Spinal cord (tissue), 9 donors: ENCODE measurements at regions not wholly inside any gene's neighbourhood (a gene's known extent, or its start where the extent isn't known, plus 50 kb on each side); places are given as distances from the start of the nearest gene placed in this dataset.
A peak's percentile ranks its signal among the peaks of the same experiment; 100 is the strongest.
"Not testable (repeated sequence)": the region's sequence is repeated elsewhere in the genome, so short reads cannot be mapped to it uniquely, and the experiment has no call there.

Source experiments
- DNase-seq, 6 donors: peaks; one replicate each; pipeline versions ENCODE4 v3.0.0 to v3.0.0-alpha.2; 2013 to 2015; ENCODE audit warnings: low spot score in 6 of 6, low read depth in 4 of 6
- H3K27ac ChIP-seq: one replicate; pipeline ENCODE4 v1.5.1; 2013; ENCODE audit warnings: low read depth, low read length, control low read depth
- H3K27me3 ChIP-seq: one replicate; pipeline ENCODE4 v1.6.1; 2013; ENCODE audit warnings: low read length; ENCODE audit not compliant: control insufficient read depth, insufficient read depth
- H3K36me3 ChIP-seq: one replicate; pipeline ENCODE4 v1.6.1; 2013; ENCODE audit warnings: low read length; ENCODE audit not compliant: control insufficient read depth, insufficient read depth
- H3K4me1 ChIP-seq: one replicate; pipeline ENCODE4 v1.6.1; 2013; ENCODE audit warnings: low read length; ENCODE audit not compliant: control insufficient read depth, insufficient read depth
- H3K4me3 ChIP-seq: one replicate; pipeline ENCODE4 v1.5.1; 2013; ENCODE audit warnings: low read depth, low read length, control low read depth
- H3K9me3 ChIP-seq: one replicate; pipeline ENCODE4 v1.6.1; 2013; ENCODE audit warnings: low read length; ENCODE audit not compliant: control insufficient read depth, insufficient read depth
- WGBS: methylation state at CpG from one replicate; pipeline ENCODE4 v1.1.5; 2013; ENCODE audit warnings: missing lambda C conversion rate; ENCODE audit not compliant: insufficient coverage; 5-methylcytosine and 5-hydroxymethylcytosine counted together
- donor health status: healthy.

- Histone ChIP-seq H3K27me3 (no peaks in the 10 kb centered on the region), H3K4me1 (no peaks in the 10 kb centered on the region), H3K36me3 (no peaks in the 10 kb centered on the region), H3K4me3 (no peak overlapping the region), H3K9me3 (no peaks in the 10 kb centered on the region), H3K27ac (no peak overlapping the region)
- DNase-seq: no peak
- 91% methylated on average over 6 of the region's 13 CpGs for WGBS
Observed at GRCh38 chr21:38088916-38089762, 167.7 kb upstream of the KCNJ15 start.

GRCh38 chr21:38089763-38090046, 167.1 kb upstream of the KCNJ15 start:
- Histone ChIP-seq H3K9me3 (no peaks in the 10 kb centered on the region), H3K4me1 (no peaks in the 10 kb centered on the region), H3K36me3 (no peaks in the 10 kb centered on the region), H3K27me3 (no peaks in the 10 kb centered on the region), H3K4me3 (no peak overlapping the region), H3K27ac (no peak overlapping the region)
- DNase-seq: no peak
- WGBS: 80% methylated on average over 3 of the region's 6 CpGs

- DNase-seq, H3K27ac ChIP-seq, H3K4me1 ChIP-seq, H3K36me3 ChIP-seq, H3K27me3 ChIP-seq, H3K9me3 ChIP-seq, H3K4me3 ChIP-seq: not testable (repeated sequence)
- WGBS: no CpG with 5 or more reads among the region's 2 CpGs
Observed at GRCh38 chr21:38091061-38091460, 165.7 kb upstream of the KCNJ15 start.

GRCh38 chr21:38092051-38092450, 164.7 kb upstream of the KCNJ15 start:
- Histone ChIP-seq H3K27ac (no peak overlapping the region), H3K27me3 (no peaks in the 10 kb centered on the region), H3K4me3 (no peak overlapping the region), H3K4me1 (no peaks in the 10 kb centered on the region), H3K36me3 (no peaks in the 10 kb centered on the region), H3K9me3 (no peaks in the 10 kb centered on the region)
- peak in 5 of 6 donors; percentile 41 to 96 (median 67) for DNase-seq
- 5% methylated on average over 5 of the region's 6 CpGs for WGBS

GRCh38 chr21:38095220-38095619, 161.6 kb upstream of the KCNJ15 start:
- no peaks in the 10 kb centered on the region for H3K27me3 ChIP-seq
- no peak for DNase-seq
- H3K4me3 ChIP-seq: no peak overlapping the region
- no peaks in the 10 kb centered on the region for H3K4me1 ChIP-seq
- 92% methylated on average over 2 of the region's 5 CpGs for WGBS
- no peaks in the 10 kb centered on the region for H3K36me3 ChIP-seq
- no peak overlapping the region for H3K27ac ChIP-seq
- peaks cover 2% of the 10 kb centered on the region for H3K9me3 ChIP-seq

- Histone ChIP-seq H3K9me3 (peaks cover 2% of the 10 kb centered on the region), H3K4me1 (no peaks in the 10 kb centered on the region), H3K27ac (no peak overlapping the region), H3K27me3 (no peaks in the 10 kb centered on the region), H3K36me3 (no peaks in the 10 kb centered on the region), H3K4me3 (no peak overlapping the region)
- no peak for DNase-seq
Observed at GRCh38 chr21:38097789-38098188, 159.0 kb upstream of the KCNJ15 start.

- H3K36me3 ChIP-seq: no peaks in the 10 kb centered on the region
- H3K27ac ChIP-seq: no peak overlapping the region
- H3K4me3 ChIP-seq: no peak overlapping the region
- no CpG with 5 or more reads among the region's 3 CpGs for WGBS
- H3K4me1 ChIP-seq: no peaks in the 10 kb centered on the region
- H3K9me3 ChIP-seq: no peaks in the 10 kb centered on the region
- no peak for DNase-seq
- no peaks in the 10 kb centered on the region for H3K27me3 ChIP-seq
Observed at GRCh38 chr21:38112219-38112789, 144.5 kb upstream of the KCNJ15 start.

- WGBS: 100% methylated on average over 1 of the region's 2 CpGs
- DNase-seq: no peak
- Histone ChIP-seq H3K27ac (no peak overlapping the region), H3K4me3 (no peak overlapping the region), H3K27me3 (no peaks in the 10 kb centered on the region), H3K9me3 (no peaks in the 10 kb centered on the region), H3K36me3 (no peaks in the 10 kb centered on the region), H3K4me1 (no peaks in the 10 kb centered on the region)
Observed at GRCh38 chr21:38114717-38115333, 142.0 kb upstream of the KCNJ15 start.

GRCh38 chr21:38115870-38116269, 140.9 kb upstream of the KCNJ15 start:
- no peaks in the 10 kb centered on the region for H3K27me3 ChIP-seq
- no peaks in the 10 kb centered on the region for H3K4me1 ChIP-seq
- H3K9me3 ChIP-seq: no peaks in the 10 kb centered on the region
- WGBS: 92% methylated on average over 2 of the region's 3 CpGs
- no peak overlapping the region for H3K27ac ChIP-seq
- DNase-seq: no peak
- no peak overlapping the region for H3K4me3 ChIP-seq
- H3K36me3 ChIP-seq: no peaks in the 10 kb centered on the region

- no peak for DNase-seq
- H3K27ac ChIP-seq: no peak overlapping the region
- no peaks in the 10 kb centered on the region for H3K27me3 ChIP-seq
- no peaks in the 10 kb centered on the region for H3K36me3 ChIP-seq
- no CpG with 5 or more reads among the region's 4 CpGs for WGBS
- H3K4me3 ChIP-seq: no peak overlapping the region
- no peaks in the 10 kb centered on the region for H3K4me1 ChIP-seq
- H3K9me3 ChIP-seq: no peaks in the 10 kb centered on the region
Observed at GRCh38 chr21:38119793-38120192, 137.0 kb upstream of the KCNJ15 start.
